Mucosa of descending colon (tissue), 3 donors: ENCODE measurements at regions not wholly inside any gene's neighbourhood (a gene's known extent, or its start where the extent isn't known, plus 50 kb on each side); places are given as distances from the start of the nearest gene placed in this dataset.
"Not testable (repeated sequence)": the region's sequence is repeated elsewhere in the genome, so short reads cannot be mapped to it uniquely, and the experiment has no call there.

ENCODE experiments used
- ATAC-seq: fragments of 200-7000 bp; cut with Tn5 transposase; one replicate; pipeline ENCODE4 v1.9.1; 2020; ENCODE audit warnings: mild to moderate bottlenecking, moderate library complexity
- DNase-seq, 3 donors: peaks; one replicate each; pipeline ENCODE4 v3.0.0-alpha.2; 2020
- H3K36me3 ChIP-seq: fragments of 200-600 bp; one replicate; pipeline ENCODE4 v1.8.0; 2021; ENCODE audit warnings: low read depth, mild to moderate bottlenecking
- H3K4me1 ChIP-seq: fragments of 200-600 bp; one replicate; pipeline ENCODE4 v1.8.0; 2021; ENCODE audit warnings: low read depth, mild to moderate bottlenecking
- H3K4me3 ChIP-seq: fragments of 200-600 bp; one replicate; pipeline ENCODE4 v1.8.0; 2021; ENCODE audit warnings: mild to moderate bottlenecking
- H3K9me3 ChIP-seq: fragments of 200-600 bp; one replicate; pipeline ENCODE4 v1.8.0; 2021; ENCODE audit warnings: mild to moderate bottlenecking
- CTCF ChIP-seq: fragments of 200-600 bp; IDR thresholded peaks from one replicate; pipeline ENCODE4 v1.8.0; 2022; ENCODE audit warnings: antibody characterized with exemption, mild to moderate bottlenecking
- intact Hi-C, 2 donors: fragments of 100-400 bp; cut with DNase I in 1 of 2; cut with micrococcal nuclease in 1 of 2; formaldehyde crosslinking; loops; one replicate each; pipeline versions ENCODE4 v1.11.0 to v1.11.1; 2022; cut with DNase I, micrococcal nuclease
- donor health status: DM: no; HTN: no; CAD: no; lungs with moderate emphysema.
- donor health status: DM: no; HTN: no; CAD: no.
- donor health status: DM: no; HTN: yes; CAD: no.

- DNase-seq (no peak), ATAC-seq (no peak)
- Histone ChIP-seq H3K4me3 (no peak overlapping the region), H3K9me3 (no peaks in the 10 kb centered on the region), H3K36me3 (no peaks in the 10 kb centered on the region), H3K4me1 (no peaks in the 10 kb centered on the region)
- no peak for TF ChIP-seq CTCF
- intact Hi-C loops = no loop called here
Measured at GRCh38 chr2:16974688-16975087, 309.1 kb upstream of the CYRIA start.

- no peak for TF ChIP-seq CTCF
- H3K4me3 ChIP-seq = no peak overlapping the region
- ATAC-seq = no peak
- H3K4me1 ChIP-seq = no peaks in the 10 kb centered on the region
- no peaks in the 10 kb centered on the region for H3K9me3 ChIP-seq
- intact Hi-C loops = no loop called here
- no peak for DNase-seq
- H3K36me3 ChIP-seq = no peaks in the 10 kb centered on the region
Measured at GRCh38 chr2:16973586-16974286, 308.1 kb upstream of the CYRIA start.

- no peak for TF ChIP-seq CTCF
- no peaks in the 10 kb centered on the region for H3K9me3 ChIP-seq
- DNase-seq (no peak), ATAC-seq (no peak)
- H3K36me3 ChIP-seq = no peaks in the 10 kb centered on the region
- no peaks in the 10 kb centered on the region for H3K4me1 ChIP-seq
- intact Hi-C loops = no loop called here
- no peak overlapping the region for H3K4me3 ChIP-seq
Measured at GRCh38 chr2:16972276-16972675, 306.6 kb upstream of the CYRIA start.

GRCh38 chr2:16971722-16972234 lies 306.1 kb upstream of the CYRIA start:
- no peak for ATAC-seq
- no peaks in the 10 kb centered on the region for H3K9me3 ChIP-seq
- intact Hi-C loops = no loop called here

GRCh38 chr2:16970948-16971347 lies 305.3 kb upstream of the CYRIA start:
- not testable (repeated sequence) for H3K9me3 ChIP-seq

More at GRCh38 chr2:16971722-16972234, 306.1 kb upstream of the CYRIA start:
- no peak for DNase-seq
- Histone ChIP-seq H3K4me3 (no peak overlapping the region), H3K36me3 (no peaks in the 10 kb centered on the region), H3K4me1 (no peaks in the 10 kb centered on the region)
- TF ChIP-seq CTCF = no peak

GRCh38 chr2:16962505-16962904 lies 296.9 kb upstream of the CYRIA start:
- no peaks in the 10 kb centered on the region for H3K9me3 ChIP-seq
- DNase-seq (no peak), ATAC-seq (no peak)
- no peak overlapping the region for H3K4me3 ChIP-seq
- no peaks in the 10 kb centered on the region for H3K4me1 ChIP-seq
- H3K36me3 ChIP-seq = no peaks in the 10 kb centered on the region
- intact Hi-C loops = no loop called here
- no peak for TF ChIP-seq CTCF

More at GRCh38 chr2:16970948-16971347, 305.3 kb upstream of the CYRIA start:
- ATAC-seq, DNase-seq, intact Hi-C loops, H3K36me3 ChIP-seq, H3K4me3 ChIP-seq, H3K4me1 ChIP-seq: not testable (repeated sequence)
